ENCODE measurements at regions not wholly inside any gene's neighbourhood (a gene's known extent, or its start where the extent isn't known, plus 50 kb on each side); places are given as distances from the start of the nearest gene placed in this dataset.

DNA sequence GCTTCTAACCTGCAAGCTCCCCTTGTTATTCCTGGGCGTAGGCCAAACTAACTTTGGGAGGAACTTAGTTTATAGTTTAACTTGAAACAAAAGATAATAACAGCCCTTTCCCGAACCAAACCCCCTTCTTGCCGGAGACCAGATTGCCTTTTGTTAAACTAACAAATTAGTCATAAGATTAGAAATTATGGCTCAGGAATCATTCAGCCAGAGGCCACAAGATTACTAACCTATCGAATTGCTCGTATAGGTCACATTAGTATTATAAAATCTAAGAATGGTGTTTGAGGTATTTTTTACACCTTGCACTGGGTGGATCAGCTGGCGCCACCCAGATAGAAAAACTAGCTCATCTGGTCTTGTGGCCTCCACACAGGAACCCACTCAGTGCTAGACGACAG, 65.3 kb upstream of the RAP2B start:
- no peak for TF ChIP-seq POLR2A (IDR thresholded peaks at IDR 0.05)
- TF ChIP-seq, protein P1, sequence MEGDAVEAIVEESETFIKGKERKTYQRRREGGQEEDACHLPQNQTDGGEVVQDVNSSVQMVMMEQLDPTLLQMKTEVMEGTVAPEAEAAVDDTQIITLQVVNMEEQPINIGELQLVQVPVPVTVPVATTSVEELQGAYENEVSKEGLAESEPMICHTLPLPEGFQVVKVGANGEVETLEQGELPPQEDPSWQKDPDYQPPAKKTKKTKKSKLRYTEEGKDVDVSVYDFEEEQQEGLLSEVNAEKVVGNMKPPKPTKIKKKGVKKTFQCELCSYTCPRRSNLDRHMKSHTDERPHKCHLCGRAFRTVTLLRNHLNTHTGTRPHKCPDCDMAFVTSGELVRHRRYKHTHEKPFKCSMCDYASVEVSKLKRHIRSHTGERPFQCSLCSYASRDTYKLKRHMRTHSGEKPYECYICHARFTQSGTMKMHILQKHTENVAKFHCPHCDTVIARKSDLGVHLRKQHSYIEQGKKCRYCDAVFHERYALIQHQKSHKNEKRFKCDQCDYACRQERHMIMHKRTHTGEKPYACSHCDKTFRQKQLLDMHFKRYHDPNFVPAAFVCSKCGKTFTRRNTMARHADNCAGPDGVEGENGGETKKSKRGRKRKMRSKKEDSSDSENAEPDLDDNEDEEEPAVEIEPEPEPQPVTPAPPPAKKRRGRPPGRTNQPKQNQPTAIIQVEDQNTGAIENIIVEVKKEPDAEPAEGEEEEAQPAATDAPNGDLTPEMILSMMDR (IDR thresholded peaks at IDR 0.05): no peak
